ENCODE measurements at regions not wholly inside any gene's neighbourhood (a gene's known extent, or its start where the extent isn't known, plus 50 kb on each side); places are given as distances from the start of the nearest gene placed in this dataset.
A peak's percentile ranks its signal among the peaks of the same experiment; 100 is the strongest.

DNA sequence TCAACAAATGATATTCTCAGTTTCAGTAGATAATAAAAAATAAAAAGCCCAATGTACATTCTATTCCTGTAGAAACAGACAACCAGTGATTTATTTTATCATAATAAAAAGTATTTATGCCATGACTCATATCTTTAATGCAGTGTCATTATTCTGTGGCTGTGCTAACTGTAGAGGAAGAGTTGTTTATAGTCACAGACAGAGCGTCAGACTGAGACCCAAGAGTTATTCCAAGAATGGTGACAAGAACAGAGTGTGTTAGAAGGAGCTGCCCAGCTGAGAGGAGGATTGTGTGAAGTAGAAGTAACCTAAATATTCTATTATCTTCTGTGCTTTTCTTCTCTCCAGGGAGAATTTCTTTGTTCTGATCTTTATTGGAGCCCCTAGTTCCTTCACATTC is 210.7 kb downstream of the PPP1R2C start:
- no peaks in the 10 kb centered on the region for H3K9me3 ChIP-seq
- H3K36me3 ChIP-seq, result no peaks in the 10 kb centered on the region
- 58 to 79% methylated on average over 1 of the region's 1 CpG for WGBS, 2 donors
- H3K4me3 ChIP-seq, result no peak overlapping the region
- intact Hi-C loops (cut with DNase I), result no loop called here
- no peak for TF ChIP-seq EP300 (IDR thresholded peaks at IDR 0.05)
- peak in 2 of 4 donors; percentile 26 to 31 for TF ChIP-seq POLR2AphosphoS5 (IDR thresholded peaks at IDR 0.05)
- H3K27me3 ChIP-seq, result no peaks in the 10 kb centered on the region
- peak overlapping the region in 2 of 4 donors; percentile 15 to 40 for H3K27ac ChIP-seq
- no peaks in the 10 kb centered on the region for H3K4me1 ChIP-seq
- no peak for DNase-seq

GRCh38 chrX:42565739-42566138 is 212.2 kb downstream of the PPP1R2C start:
- H3K36me3 ChIP-seq, result no peaks in the 10 kb centered on the region
- no peaks in the 10 kb centered on the region for H3K4me1 ChIP-seq
- WGBS, 2 donors, result 73 to 87% methylated on average over 2 of the region's 2 CpGs
- no peaks in the 10 kb centered on the region for H3K9me3 ChIP-seq
- intact Hi-C loops (cut with DNase I), result no loop called here
- no peak overlapping the region for H3K27ac ChIP-seq
- DNase-seq, result no peak
- no peaks in the 10 kb centered on the region for H3K27me3 ChIP-seq
- TF ChIP-seq POLR2AphosphoS5 (IDR thresholded peaks at IDR 0.05), result no peak
- TF ChIP-seq CTCF (IDR thresholded peaks at IDR 0.05), result no peak
- no peak for TF ChIP-seq EP300 (IDR thresholded peaks at IDR 0.05)
- TF ChIP-seq POLR2A (IDR thresholded peaks at IDR 0.05), result no peak
- no peak overlapping the region for H3K4me3 ChIP-seq

GRCh38 chrX:42546800-42547199 is 231.2 kb downstream of the PPP1R2C start:
- no peak overlapping the region for H3K27ac ChIP-seq
- intact Hi-C loops (cut with DNase I), result no loop called here
- no peaks in the 10 kb centered on the region for H3K36me3 ChIP-seq
- H3K27me3 ChIP-seq, result no peaks in the 10 kb centered on the region
- TF ChIP-seq POLR2A (IDR thresholded peaks at IDR 0.05) (no peak), POLR2AphosphoS5 (IDR thresholded peaks at IDR 0.05) (no peak), EP300 (IDR thresholded peaks at IDR 0.05) (no peak), CTCF (IDR thresholded peaks at IDR 0.05) (no peak)
- H3K4me3 ChIP-seq, result no peak overlapping the region
- WGBS, 2 donors, result 89 to 96% methylated on average over 1 of the region's 1 CpG
- no peak for DNase-seq
- no peaks in the 10 kb centered on the region for H3K9me3 ChIP-seq
- H3K4me1 ChIP-seq, result no peaks in the 10 kb centered on the region

DNA sequence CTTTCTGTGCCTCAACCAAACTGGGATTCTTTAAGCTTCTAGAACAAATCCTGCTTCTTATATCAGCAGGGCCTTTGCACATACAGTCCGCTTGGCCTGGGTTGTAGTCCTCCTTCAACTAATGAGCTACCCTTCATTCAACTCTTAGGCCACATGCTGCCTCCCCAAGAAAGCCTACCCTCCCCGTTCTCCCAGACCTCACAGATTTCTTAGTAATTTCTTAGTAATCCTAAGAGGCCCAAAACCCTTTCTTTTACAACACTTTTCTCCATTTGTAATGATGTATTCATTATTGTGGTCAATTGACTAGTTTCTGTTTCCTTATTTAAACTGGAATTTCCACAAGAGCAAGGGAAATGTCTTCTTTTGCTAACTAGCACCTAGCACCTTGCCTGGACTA is 233.1 kb downstream of the PPP1R2C start:
- WGBS, 2 donors, result 88 to 90% methylated on average over 2 of the region's 2 CpGs
- Histone ChIP-seq H3K27ac (no peak overlapping the region), H3K4me3 (no peak overlapping the region), H3K36me3 (no peaks in the 10 kb centered on the region), H3K4me1 (no peaks in the 10 kb centered on the region), H3K27me3 (no peaks in the 10 kb centered on the region), H3K9me3 (no peaks in the 10 kb centered on the region)
- no peak for DNase-seq
- TF ChIP-seq EP300 (IDR thresholded peaks at IDR 0.05), result no peak
- intact Hi-C loops (cut with DNase I), result no loop called here

GRCh38 chrX:42541554-42541953 is 236.4 kb downstream of the PPP1R2C start:
- Histone ChIP-seq H3K4me1 (no peaks in the 10 kb centered on the region), H3K4me3 (no peak overlapping the region), H3K27ac (no peak overlapping the region), H3K36me3 (no peaks in the 10 kb centered on the region), H3K9me3 (no peaks in the 10 kb centered on the region), H3K27me3 (no peaks in the 10 kb centered on the region)
- intact Hi-C loops (cut with DNase I), result no loop called here
- DNase-seq, result no peak
- TF ChIP-seq EP300 (IDR thresholded peaks at IDR 0.05) (no peak), CTCF (IDR thresholded peaks at IDR 0.05) (no peak), POLR2A (IDR thresholded peaks at IDR 0.05) (no peak), POLR2AphosphoS5 (IDR thresholded peaks at IDR 0.05) (no peak)

DNA sequence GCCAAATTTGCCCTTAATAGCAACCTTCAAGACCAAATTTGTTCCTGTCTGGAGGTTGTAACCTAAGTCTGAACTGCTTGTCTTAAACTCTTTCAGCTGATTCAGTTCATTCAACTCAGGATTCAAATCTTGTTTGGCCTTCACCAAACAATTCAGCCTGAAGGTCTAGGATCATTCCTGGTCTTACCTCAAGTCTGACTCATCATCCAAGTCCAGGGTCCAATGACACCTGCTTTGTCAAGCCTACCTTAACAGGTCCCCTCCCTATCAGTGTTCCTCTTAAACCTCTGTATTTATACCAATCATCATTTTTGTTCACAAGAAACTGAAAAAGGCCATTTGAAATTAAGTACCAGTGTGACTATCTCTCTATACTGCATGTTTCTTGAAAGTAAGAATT is 237.8 kb downstream of the PPP1R2C start:
- no peak for TF ChIP-seq POLR2A (IDR thresholded peaks at IDR 0.05)
- Histone ChIP-seq H3K4me3 (no peak overlapping the region), H3K27ac (no peak overlapping the region), H3K9me3 (no peaks in the 10 kb centered on the region), H3K27me3 (no peaks in the 10 kb centered on the region), H3K4me1 (no peaks in the 10 kb centered on the region), H3K36me3 (no peaks in the 10 kb centered on the region)
- DNase-seq, result no peak
- intact Hi-C loops (cut with DNase I), result no loop called here

Data from sigmoid colon (tissue), 6 donors.